ENCODE measurements at regions not wholly inside any gene's neighbourhood (a gene's known extent, or its start where the extent isn't known, plus 50 kb on each side); places are given as distances from the start of the nearest gene placed in this dataset.

GRCh38 chr3:146834917-146835316 lies 229.8 kb upstream of the PLSCR5 start:
- in situ Hi-C loops (cut with HindIII; ENCODE audit: low pct_unique_long_range_greater_than_20kb, low sequenced_read_pairs), result no loop called here

GRCh38 chr3:146832857-146833458 lies 227.8 kb upstream of the PLSCR5 start:
- in situ Hi-C loops (cut with HindIII; ENCODE audit: low pct_unique_long_range_greater_than_20kb, low sequenced_read_pairs), result no loop called here
- DNase-seq (ENCODE audit: low read depth), result no peak

More at GRCh38 chr3:146834917-146835316, 229.8 kb upstream of the PLSCR5 start:
- DNase-seq (ENCODE audit: low read depth), result no peak

GRCh38 chr3:146831659-146832058 lies 226.5 kb upstream of the PLSCR5 start:
- in situ Hi-C loops (cut with HindIII; ENCODE audit: low pct_unique_long_range_greater_than_20kb, low sequenced_read_pairs), result no loop called here
- DNase-seq (ENCODE audit: low read depth), result no peak

DNA sequence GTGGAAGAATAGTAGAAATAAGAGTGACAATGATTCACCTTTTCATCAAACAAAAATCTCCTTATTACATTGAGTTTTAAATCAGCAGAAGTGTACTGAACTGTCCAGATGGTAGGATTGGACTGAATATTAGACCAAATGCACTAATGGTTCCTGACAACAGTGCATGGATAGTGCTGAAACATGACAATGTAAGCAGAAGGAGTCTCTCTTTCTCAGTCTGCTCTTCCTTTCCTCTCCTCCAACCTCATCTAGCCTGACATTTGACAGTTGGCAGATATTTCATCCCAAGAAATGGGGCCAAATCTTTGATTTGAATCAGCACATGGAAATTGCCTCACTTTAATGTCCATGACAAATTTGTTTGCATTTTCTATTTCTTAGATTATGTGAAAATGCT lies 225.1 kb upstream of the PLSCR5 start:
- DNase-seq (ENCODE audit: low read depth), result no peak
- in situ Hi-C loops (cut with HindIII; ENCODE audit: low pct_unique_long_range_greater_than_20kb, low sequenced_read_pairs), result no loop called here

- in situ Hi-C loops (cut with HindIII; ENCODE audit: low pct_unique_long_range_greater_than_20kb, low sequenced_read_pairs), result no loop called here
Observed at GRCh38 chr3:146827836-146828235, 222.7 kb upstream of the PLSCR5 start.

DNA sequence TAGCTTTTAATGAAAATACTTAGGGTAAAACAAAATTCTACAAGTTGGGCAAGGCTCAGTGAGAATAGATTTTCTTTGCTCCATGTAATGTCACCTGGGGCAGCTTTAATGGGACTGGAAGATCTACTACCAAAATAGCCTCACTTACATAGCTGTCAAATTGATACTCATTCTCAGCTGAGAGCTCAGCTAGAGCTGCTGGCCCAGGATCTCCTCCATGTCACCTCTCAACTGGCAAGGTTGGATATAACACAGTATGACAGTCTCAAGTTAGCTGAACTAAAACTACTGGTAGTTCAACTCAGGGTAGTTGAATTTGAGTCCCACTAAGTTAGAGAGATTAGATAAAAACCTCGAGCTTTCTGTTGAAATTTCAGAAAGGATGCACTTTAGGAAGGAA lies 218.5 kb upstream of the PLSCR5 start:
- in situ Hi-C loops (cut with HindIII; ENCODE audit: low pct_unique_long_range_greater_than_20kb, low sequenced_read_pairs), result no loop called here
- no peak for DNase-seq (ENCODE audit: low read depth)

More at GRCh38 chr3:146827836-146828235, 222.7 kb upstream of the PLSCR5 start:
- DNase-seq (ENCODE audit: low read depth), result no peak

DNA sequence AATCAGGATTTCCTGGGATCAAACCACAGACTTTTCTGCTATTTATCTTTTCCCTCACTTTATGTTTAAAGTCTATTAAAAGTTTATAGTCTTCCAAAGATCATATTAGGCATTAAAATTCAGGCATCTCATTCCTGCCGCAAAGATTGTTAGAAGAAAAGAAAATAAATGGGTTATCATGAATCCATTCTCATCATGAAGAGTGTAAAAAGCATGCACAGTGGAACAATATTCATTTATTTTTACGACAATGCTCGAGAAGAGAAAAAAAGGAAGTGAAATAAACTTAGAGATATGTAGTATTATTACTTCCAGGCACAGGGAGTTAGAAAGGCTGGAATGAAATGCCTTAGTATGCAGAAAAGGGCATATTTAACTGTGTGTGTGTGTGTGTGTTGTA lies 213.7 kb upstream of the PLSCR5 start:
- in situ Hi-C loops (cut with HindIII; ENCODE audit: low pct_unique_long_range_greater_than_20kb, low sequenced_read_pairs), result no loop called here
- no peak for DNase-seq (ENCODE audit: low read depth)

- DNase-seq (ENCODE audit: low read depth), result no peak
- in situ Hi-C loops (cut with HindIII; ENCODE audit: low pct_unique_long_range_greater_than_20kb, low sequenced_read_pairs), result no loop called here
Observed at GRCh38 chr3:146818301-146818700, 213.2 kb upstream of the PLSCR5 start.

- in situ Hi-C loops (cut with HindIII; ENCODE audit: low pct_unique_long_range_greater_than_20kb, low sequenced_read_pairs), result no loop called here
- DNase-seq (ENCODE audit: low read depth), result no peak
Observed at GRCh38 chr3:146817704-146818103, 212.6 kb upstream of the PLSCR5 start.

DNA sequence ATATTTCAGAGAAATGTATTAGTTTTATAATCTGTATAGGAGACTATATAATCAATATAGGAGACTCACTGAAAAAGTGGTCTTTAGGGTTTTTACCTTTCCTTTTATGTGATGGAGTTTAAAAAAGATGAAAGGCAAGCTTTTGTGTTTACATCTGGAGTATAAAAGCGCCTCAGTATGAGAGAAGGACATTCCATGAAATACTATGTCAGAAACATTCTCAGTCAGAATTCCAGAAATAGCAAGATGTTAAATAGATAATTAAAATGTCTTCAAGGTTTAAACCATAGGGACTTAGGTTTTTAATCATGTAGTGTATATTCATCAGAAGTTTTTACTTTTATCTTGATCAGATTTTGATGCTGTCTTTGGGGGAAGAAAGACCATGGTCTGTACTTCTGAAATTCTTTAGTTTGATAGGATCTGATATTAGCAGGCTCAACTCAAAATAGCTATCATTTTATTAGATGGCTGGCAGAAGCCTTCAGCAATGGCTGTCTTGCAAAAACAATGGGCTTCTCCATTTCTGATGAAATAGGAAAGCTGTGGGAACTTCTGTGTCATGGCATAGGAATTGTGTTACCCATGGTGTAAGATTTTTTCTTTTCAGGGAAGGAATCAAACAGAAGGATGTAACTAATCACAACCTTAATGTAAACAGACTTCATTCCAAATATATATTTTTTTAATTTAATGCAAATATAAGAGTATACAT lies 209.6 kb upstream of the PLSCR5 start:
- no peak for DNase-seq (ENCODE audit: low read depth)
- in situ Hi-C loops (cut with HindIII; ENCODE audit: low pct_unique_long_range_greater_than_20kb, low sequenced_read_pairs), result no loop called here

DNA sequence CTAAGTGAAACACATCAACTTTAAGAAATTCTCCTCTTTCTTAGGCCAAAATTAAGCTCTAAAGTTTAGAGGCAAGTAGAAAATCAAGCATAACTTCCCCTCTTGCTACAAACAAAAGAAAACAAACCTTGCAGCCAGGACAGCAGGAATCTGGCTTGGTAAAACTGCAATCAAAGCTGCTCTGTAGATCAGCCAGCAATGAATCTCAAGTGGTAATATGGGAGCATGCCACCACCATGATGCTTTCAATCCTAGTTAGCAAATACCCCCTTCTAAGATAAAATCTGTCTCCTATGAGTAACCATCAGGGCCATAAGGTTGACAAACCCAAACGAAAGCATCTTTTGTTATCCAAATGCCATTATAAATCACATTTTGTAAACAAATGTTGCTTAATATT lies 208.3 kb upstream of the PLSCR5 start:
- no peak for DNase-seq (ENCODE audit: low read depth)
- in situ Hi-C loops (cut with HindIII; ENCODE audit: low pct_unique_long_range_greater_than_20kb, low sequenced_read_pairs), result no loop called here

GRCh38 chr3:146803745-146804144 lies 198.6 kb upstream of the PLSCR5 start:
- DNase-seq (ENCODE audit: low read depth), result no peak
- in situ Hi-C loops (cut with HindIII; ENCODE audit: low pct_unique_long_range_greater_than_20kb, low sequenced_read_pairs), result no loop called here

- in situ Hi-C loops (cut with HindIII; ENCODE audit: low pct_unique_long_range_greater_than_20kb, low sequenced_read_pairs), result no loop called here
Observed at GRCh38 chr3:146801492-146801891, 196.3 kb upstream of the PLSCR5 start.

GRCh38 chr3:146800484-146800883 lies 195.3 kb upstream of the PLSCR5 start:
- in situ Hi-C loops (cut with HindIII; ENCODE audit: low pct_unique_long_range_greater_than_20kb, low sequenced_read_pairs), result no loop called here

More at GRCh38 chr3:146801492-146801891, 196.3 kb upstream of the PLSCR5 start:
- DNase-seq (ENCODE audit: low read depth), result no peak

GRCh38 chr3:146796078-146796477 lies 190.9 kb upstream of the PLSCR5 start:
- in situ Hi-C loops (cut with HindIII; ENCODE audit: low pct_unique_long_range_greater_than_20kb, low sequenced_read_pairs), result no loop called here
- peak; percentile 2 for DNase-seq (ENCODE audit: low read depth)

More at GRCh38 chr3:146800484-146800883, 195.3 kb upstream of the PLSCR5 start:
- DNase-seq (ENCODE audit: low read depth), result no peak

- DNase-seq (ENCODE audit: low read depth), result no peak
- in situ Hi-C loops (cut with HindIII; ENCODE audit: low pct_unique_long_range_greater_than_20kb, low sequenced_read_pairs), result no loop called here
Observed at GRCh38 chr3:146783446-146783845, 178.3 kb upstream of the PLSCR5 start.

GRCh38 chr3:146781606-146782005 lies 176.5 kb upstream of the PLSCR5 start:
- in situ Hi-C loops (cut with HindIII; ENCODE audit: low pct_unique_long_range_greater_than_20kb, low sequenced_read_pairs), result no loop called here

GRCh38 chr3:146781059-146781458 lies 175.9 kb upstream of the PLSCR5 start:
- in situ Hi-C loops (cut with HindIII; ENCODE audit: low pct_unique_long_range_greater_than_20kb, low sequenced_read_pairs), result no loop called here
- no peak for DNase-seq (ENCODE audit: low read depth)

More at GRCh38 chr3:146781606-146782005, 176.5 kb upstream of the PLSCR5 start:
- no peak for DNase-seq (ENCODE audit: low read depth)

DNA sequence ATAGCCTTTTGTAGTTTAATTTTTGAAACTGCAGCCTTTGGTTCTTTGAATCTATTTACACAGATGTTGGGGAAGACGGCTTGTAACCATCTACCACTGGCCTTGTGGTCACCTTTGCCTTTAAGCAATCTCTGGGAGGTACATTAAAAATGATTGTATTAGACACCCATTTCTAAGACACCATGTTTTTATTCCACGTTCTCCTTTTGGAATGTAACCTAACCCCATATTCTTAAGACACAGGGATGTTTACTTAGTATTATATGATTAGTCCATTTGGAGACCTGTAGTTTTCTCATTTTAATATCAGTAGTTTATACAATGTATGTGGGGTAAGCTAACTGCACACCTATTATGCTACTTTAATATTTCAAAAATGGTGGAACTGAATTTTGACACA lies 175.1 kb upstream of the PLSCR5 start:
- in situ Hi-C loops (cut with HindIII; ENCODE audit: low pct_unique_long_range_greater_than_20kb, low sequenced_read_pairs), result no loop called here
- no peak for DNase-seq (ENCODE audit: low read depth)

GRCh38 chr3:146777941-146778340 lies 172.8 kb upstream of the PLSCR5 start:
- in situ Hi-C loops (cut with HindIII; ENCODE audit: low pct_unique_long_range_greater_than_20kb, low sequenced_read_pairs), result no loop called here
- DNase-seq (ENCODE audit: low read depth), result no peak

Data from Caki2 (cell line).